ENCODE measurements at regions not wholly inside any gene's neighbourhood (a gene's known extent, or its start where the extent isn't known, plus 50 kb on each side); places are given as distances from the start of the nearest gene placed in this dataset.

DNA sequence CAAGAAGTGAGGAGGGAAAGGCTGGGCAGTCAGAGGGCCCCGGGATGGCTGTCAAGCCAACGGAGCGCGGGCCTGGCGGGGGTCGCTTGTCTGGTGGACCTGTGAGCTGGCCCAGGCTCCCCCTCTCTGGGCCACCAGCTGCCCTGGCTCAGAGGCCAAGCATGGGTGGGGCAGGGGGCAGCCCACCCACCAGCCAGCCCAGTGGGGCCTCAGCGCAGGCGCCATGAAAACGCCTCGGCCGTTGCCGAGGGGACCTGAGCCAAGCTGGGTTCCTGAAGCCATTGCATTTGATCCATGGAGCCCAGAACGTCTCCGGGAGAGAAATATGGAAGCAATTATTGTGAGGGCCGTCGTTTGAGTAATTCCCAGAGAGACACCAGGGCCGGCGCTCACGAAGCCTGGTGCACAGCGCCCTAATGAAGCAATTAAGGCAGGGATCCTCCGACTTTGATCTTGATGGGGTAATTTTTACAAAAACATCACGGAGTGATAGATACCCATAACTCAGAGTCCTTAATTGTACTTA is 90.5 kb upstream of the TTC34 start:
- ATAC-seq: no peak
- TF ChIP-seq ZNF8 (CRISPR knock-in tag; IDR thresholded peaks at IDR 0.05) (no peak), TOX (CRISPR knock-in tag; IDR thresholded peaks at IDR 0.05; ENCODE audit: borderline replicate concordance) (no peak), ZNF70 (CRISPR knock-in tag; IDR thresholded peaks at IDR 0.05) (no peak), ZFP30 (CRISPR knock-in tag; IDR thresholded peaks at IDR 0.05) (no peak), ZC3H10 (CRISPR knock-in tag; IDR thresholded peaks at IDR 0.05) (no peak), ZFP3 (CRISPR knock-in tag; IDR thresholded peaks at IDR 0.05) (no peak), ARNTL (CRISPR knock-in tag; IDR thresholded peaks at IDR 0.05; ENCODE audit: borderline replicate concordance, low read depth) (no peak), RARB (CRISPR knock-in tag; IDR thresholded peaks at IDR 0.05) (no peak), ISL1 (CRISPR knock-in tag; IDR thresholded peaks at IDR 0.05) (no peak), CSDC2 (CRISPR knock-in tag; IDR thresholded peaks at IDR 0.05) (no peak), OSR1 (CRISPR knock-in tag; IDR thresholded peaks at IDR 0.05) (no peak), ZNF565 (CRISPR knock-in tag; conservative IDR thresholded peaks at IDR 0.05; ENCODE audit: low read depth) (no peak), GLIS3 (CRISPR knock-in tag; IDR thresholded peaks at IDR 0.05) (no peak), TCF4 (CRISPR knock-in tag; IDR thresholded peaks at IDR 0.05; ENCODE audit: borderline replicate concordance) (no peak), ESRRG (CRISPR knock-in tag; IDR thresholded peaks at IDR 0.05) (no peak), BACH2 (CRISPR knock-in tag; IDR thresholded peaks at IDR 0.05; ENCODE audit: borderline replicate concordance) (no peak)
- TF ChIP-seq, protein P1, sequence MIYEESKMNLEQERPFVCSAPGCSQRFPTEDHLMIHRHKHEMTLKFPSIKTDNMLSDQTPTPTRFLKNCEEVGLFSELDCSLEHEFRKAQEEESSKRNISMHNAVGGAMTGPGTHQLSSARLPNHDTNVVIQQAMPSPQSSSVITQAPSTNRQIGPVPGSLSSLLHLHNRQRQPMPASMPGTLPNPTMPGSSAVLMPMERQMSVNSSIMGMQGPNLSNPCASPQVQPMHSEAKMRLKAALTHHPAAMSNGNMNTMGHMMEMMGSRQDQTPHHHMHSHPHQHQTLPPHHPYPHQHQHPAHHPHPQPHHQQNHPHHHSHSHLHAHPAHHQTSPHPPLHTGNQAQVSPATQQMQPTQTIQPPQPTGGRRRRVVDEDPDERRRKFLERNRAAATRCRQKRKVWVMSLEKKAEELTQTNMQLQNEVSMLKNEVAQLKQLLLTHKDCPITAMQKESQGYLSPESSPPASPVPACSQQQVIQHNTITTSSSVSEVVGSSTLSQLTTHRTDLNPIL (CRISPR knock-in tag; IDR thresholded peaks at IDR 0.05; ENCODE audit: low read depth): no peak
- TF ChIP-seq, protein P2, sequence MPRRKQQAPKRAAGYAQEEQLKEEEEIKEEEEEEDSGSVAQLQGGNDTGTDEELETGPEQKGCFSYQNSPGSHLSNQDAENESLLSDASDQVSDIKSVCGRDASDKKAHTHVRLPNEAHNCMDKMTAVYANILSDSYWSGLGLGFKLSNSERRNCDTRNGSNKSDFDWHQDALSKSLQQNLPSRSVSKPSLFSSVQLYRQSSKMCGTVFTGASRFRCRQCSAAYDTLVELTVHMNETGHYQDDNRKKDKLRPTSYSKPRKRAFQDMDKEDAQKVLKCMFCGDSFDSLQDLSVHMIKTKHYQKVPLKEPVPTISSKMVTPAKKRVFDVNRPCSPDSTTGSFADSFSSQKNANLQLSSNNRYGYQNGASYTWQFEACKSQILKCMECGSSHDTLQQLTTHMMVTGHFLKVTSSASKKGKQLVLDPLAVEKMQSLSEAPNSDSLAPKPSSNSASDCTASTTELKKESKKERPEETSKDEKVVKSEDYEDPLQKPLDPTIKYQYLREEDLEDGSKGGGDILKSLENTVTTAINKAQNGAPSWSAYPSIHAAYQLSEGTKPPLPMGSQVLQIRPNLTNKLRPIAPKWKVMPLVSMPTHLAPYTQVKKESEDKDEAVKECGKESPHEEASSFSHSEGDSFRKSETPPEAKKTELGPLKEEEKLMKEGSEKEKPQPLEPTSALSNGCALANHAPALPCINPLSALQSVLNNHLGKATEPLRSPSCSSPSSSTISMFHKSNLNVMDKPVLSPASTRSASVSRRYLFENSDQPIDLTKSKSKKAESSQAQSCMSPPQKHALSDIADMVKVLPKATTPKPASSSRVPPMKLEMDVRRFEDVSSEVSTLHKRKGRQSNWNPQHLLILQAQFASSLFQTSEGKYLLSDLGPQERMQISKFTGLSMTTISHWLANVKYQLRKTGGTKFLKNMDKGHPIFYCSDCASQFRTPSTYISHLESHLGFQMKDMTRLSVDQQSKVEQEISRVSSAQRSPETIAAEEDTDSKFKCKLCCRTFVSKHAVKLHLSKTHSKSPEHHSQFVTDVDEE (CRISPR knock-in tag; IDR thresholded peaks at IDR 0.05): no peak
- TF ChIP-seq, protein P3, sequence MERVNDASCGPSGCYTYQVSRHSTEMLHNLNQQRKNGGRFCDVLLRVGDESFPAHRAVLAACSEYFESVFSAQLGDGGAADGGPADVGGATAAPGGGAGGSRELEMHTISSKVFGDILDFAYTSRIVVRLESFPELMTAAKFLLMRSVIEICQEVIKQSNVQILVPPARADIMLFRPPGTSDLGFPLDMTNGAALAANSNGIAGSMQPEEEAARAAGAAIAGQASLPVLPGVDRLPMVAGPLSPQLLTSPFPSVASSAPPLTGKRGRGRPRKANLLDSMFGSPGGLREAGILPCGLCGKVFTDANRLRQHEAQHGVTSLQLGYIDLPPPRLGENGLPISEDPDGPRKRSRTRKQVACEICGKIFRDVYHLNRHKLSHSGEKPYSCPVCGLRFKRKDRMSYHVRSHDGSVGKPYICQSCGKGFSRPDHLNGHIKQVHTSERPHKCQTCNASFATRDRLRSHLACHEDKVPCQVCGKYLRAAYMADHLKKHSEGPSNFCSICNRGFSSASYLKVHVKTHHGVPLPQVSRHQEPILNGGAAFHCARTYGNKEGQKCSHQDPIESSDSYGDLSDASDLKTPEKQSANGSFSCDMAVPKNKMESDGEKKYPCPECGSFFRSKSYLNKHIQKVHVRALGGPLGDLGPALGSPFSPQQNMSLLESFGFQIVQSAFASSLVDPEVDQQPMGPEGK (CRISPR knock-in tag; IDR thresholded peaks at IDR 0.05; ENCODE audit: borderline replicate concordance): no peak
- TF ChIP-seq, protein P4, sequence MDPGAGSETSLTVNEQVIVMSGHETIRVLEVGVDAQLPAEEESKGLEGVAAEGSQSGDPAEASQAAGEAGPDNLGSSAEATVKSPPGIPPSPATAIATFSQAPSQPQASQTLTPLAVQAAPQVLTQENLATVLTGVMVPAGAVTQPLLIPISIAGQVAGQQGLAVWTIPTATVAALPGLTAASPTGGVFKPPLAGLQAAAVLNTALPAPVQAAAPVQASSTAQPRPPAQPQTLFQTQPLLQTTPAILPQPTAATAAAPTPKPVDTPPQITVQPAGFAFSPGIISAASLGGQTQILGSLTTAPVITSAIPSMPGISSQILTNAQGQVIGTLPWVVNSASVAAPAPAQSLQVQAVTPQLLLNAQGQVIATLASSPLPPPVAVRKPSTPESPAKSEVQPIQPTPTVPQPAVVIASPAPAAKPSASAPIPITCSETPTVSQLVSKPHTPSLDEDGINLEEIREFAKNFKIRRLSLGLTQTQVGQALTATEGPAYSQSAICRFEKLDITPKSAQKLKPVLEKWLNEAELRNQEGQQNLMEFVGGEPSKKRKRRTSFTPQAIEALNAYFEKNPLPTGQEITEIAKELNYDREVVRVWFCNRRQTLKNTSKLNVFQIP (CRISPR knock-in tag; IDR thresholded peaks at IDR 0.05; ENCODE audit: borderline replicate concordance, low read depth): no peak

DNA sequence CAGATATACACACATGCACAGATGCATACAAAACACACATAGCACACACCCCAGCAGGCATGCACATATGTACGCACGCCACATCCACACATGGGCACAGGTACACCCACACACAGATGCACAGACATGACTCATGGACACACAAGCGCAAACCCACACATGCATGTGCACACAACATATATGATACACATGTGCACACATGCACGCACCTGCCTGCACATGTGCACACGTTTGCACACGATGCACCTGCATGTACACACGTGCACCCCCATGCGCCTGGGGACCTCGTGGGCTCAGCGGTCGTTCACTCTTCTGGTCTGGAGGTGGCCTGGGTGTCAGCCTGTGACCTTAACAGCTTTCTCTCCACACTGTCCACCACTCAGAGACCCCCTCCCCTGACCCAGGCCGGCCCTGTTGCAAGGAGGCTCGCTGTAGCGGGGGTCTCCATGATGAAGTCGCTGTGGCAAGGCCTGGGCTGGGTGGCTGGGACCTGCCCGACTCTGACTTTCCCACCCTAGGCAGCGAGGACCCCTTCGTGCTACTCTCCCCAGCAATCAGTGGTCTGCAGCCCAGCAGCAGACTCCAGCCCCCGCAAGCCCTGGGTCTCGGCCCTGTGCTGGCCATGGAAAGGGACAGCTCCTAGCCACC is 92.1 kb upstream of the TTC34 start:
- TF ChIP-seq BACH2 (CRISPR knock-in tag; IDR thresholded peaks at IDR 0.05; ENCODE audit: borderline replicate concordance): no peak
- TF ChIP-seq, protein P5, sequence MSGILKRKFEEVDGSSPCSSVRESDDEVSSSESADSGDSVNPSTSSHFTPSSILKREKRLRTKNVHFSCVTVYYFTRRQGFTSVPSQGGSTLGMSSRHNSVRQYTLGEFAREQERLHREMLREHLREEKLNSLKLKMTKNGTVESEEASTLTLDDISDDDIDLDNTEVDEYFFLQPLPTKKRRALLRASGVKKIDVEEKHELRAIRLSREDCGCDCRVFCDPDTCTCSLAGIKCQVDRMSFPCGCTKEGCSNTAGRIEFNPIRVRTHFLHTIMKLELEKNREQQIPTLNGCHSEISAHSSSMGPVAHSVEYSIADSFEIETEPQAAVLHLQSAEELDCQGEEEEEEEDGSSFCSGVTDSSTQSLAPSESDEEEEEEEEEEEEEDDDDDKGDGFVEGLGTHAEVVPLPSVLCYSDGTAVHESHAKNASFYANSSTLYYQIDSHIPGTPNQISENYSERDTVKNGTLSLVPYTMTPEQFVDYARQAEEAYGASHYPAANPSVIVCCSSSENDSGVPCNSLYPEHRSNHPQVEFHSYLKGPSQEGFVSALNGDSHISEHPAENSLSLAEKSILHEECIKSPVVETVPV (CRISPR knock-in tag; IDR thresholded peaks at IDR 0.05): no peak
- no peak for TF ChIP-seq SNAI2 (CRISPR knock-in tag; IDR thresholded peaks at IDR 0.05)
- TF ChIP-seq ZFP30 (CRISPR knock-in tag; IDR thresholded peaks at IDR 0.05): no peak
- TF ChIP-seq ESRRG (CRISPR knock-in tag; IDR thresholded peaks at IDR 0.05): no peak
- no peak for TF ChIP-seq TOX (CRISPR knock-in tag; IDR thresholded peaks at IDR 0.05; ENCODE audit: borderline replicate concordance)
- TF ChIP-seq, protein P1 (CRISPR knock-in tag; IDR thresholded peaks at IDR 0.05; ENCODE audit: low read depth): no peak
- TF ChIP-seq RARB (CRISPR knock-in tag; IDR thresholded peaks at IDR 0.05): no peak
- ATAC-seq: no peak

All from SK-N-SH treated with all-trans-retinoic acid at 6 μM for 48 hours (cell line).